RWPE2 (cell line): ENCODE measurements at regions not wholly inside any gene's neighbourhood (a gene's known extent, or its start where the extent isn't known, plus 50 kb on each side); places are given as distances from the start of the nearest gene placed in this dataset.

Experiments used
- ATAC-seq: fragments of 200-7000 bp; cut with Tn5 transposase; 3 replicates; pipeline ENCODE4 v1.9.1; 2021; ENCODE audit warnings: low read depth
- DNase-seq: peaks from one replicate; pipeline ENCODE4 v3.0.0-alpha.2; 2020; ENCODE audit warnings: low spot score
- H3K27ac ChIP-seq: fragments of 450-650 bp; 2 replicates; pipeline ENCODE4 v1.5.1; 2017; ENCODE audit warnings: mild to moderate bottlenecking; ENCODE audit not compliant: poor library complexity, severe bottlenecking
- H3K27me3 ChIP-seq: fragments of 250-450 bp; sonication (Bioruptor Pico); 2 replicates; pipeline ENCODE4 v1.5.1; 2021; ENCODE audit warnings: mild to moderate bottlenecking, moderate library complexity; ENCODE audit not compliant: insufficient read depth, poor library complexity, severe bottlenecking
- H3K36me3 ChIP-seq: fragments of 250-450 bp; sonication (Bioruptor Pico); 2 replicates; pipeline ENCODE4 v1.5.1; 2020; ENCODE audit warnings: low read depth, mild to moderate bottlenecking, moderate library complexity
- H3K4me1 ChIP-seq: fragments of 250-450 bp; sonication (Bioruptor Pico); 2 replicates; pipeline ENCODE4 v1.5.1; 2021; ENCODE audit warnings: mild to moderate bottlenecking, moderate library complexity; ENCODE audit not compliant: insufficient read depth, poor library complexity, severe bottlenecking
- H3K4me3 ChIP-seq: fragments of 250-450 bp; sonication (Bioruptor Pico); 2 replicates; pipeline ENCODE4 v1.5.1; 2021; ENCODE audit warnings: mild to moderate bottlenecking, moderate library complexity; ENCODE audit not compliant: severe bottlenecking
- H3K9me3 ChIP-seq: fragments of 250-450 bp; sonication (Bioruptor Pico); 2 replicates; pipeline ENCODE4 v1.5.1; 2021; ENCODE audit warnings: mild to moderate bottlenecking, moderate library complexity; ENCODE audit not compliant: severe bottlenecking
- CTCF ChIP-seq: fragments of 450-650 bp; IDR thresholded peaks from one replicate; pipeline ENCODE4 v1.5.1; 2017; ENCODE audit warnings: mild to moderate bottlenecking, moderate library complexity; ENCODE audit not compliant: poor library complexity, severe bottlenecking

GRCh38 chr11:23573429-23573828 lies 713.2 kb upstream of the CCDC179 start:
- Histone ChIP-seq H3K27ac (no peak overlapping the region), H3K4me1 (no peaks in the 10 kb centered on the region), H3K36me3 (no peaks in the 10 kb centered on the region), H3K4me3 (no peak overlapping the region), H3K9me3 (no peaks in the 10 kb centered on the region), H3K27me3 (no peaks in the 10 kb centered on the region)
- no peak for DNase-seq
- ATAC-seq = no peak
- no peak for TF ChIP-seq CTCF

GRCh38 chr11:23574149-23574548 lies 713.9 kb upstream of the CCDC179 start:
- Histone ChIP-seq H3K27me3 (no peaks in the 10 kb centered on the region), H3K36me3 (no peaks in the 10 kb centered on the region), H3K27ac (no peak overlapping the region), H3K9me3 (no peaks in the 10 kb centered on the region), H3K4me1 (no peaks in the 10 kb centered on the region), H3K4me3 (no peak overlapping the region)
- DNase-seq (no peak), ATAC-seq (no peak)
- no peak for TF ChIP-seq CTCF

- Histone ChIP-seq H3K27ac (no peak overlapping the region), H3K9me3 (no peaks in the 10 kb centered on the region), H3K36me3 (no peaks in the 10 kb centered on the region), H3K4me1 (no peaks in the 10 kb centered on the region), H3K27me3 (no peaks in the 10 kb centered on the region), H3K4me3 (no peak overlapping the region)
- ATAC-seq = no peak
- no peak for DNase-seq
- no peak for TF ChIP-seq CTCF
Observed at GRCh38 chr11:23577296-23577695, 717.0 kb upstream of the CCDC179 start.

GRCh38 chr11:23585416-23586104 lies 725.3 kb upstream of the CCDC179 start:
- DNase-seq (no peak), ATAC-seq (no peak)
- Histone ChIP-seq H3K27me3 (no peaks in the 10 kb centered on the region), H3K9me3 (no peaks in the 10 kb centered on the region), H3K4me1 (no peaks in the 10 kb centered on the region), H3K27ac (no peak overlapping the region), H3K36me3 (no peaks in the 10 kb centered on the region), H3K4me3 (no peak overlapping the region)
- TF ChIP-seq CTCF = no peak

DNA sequence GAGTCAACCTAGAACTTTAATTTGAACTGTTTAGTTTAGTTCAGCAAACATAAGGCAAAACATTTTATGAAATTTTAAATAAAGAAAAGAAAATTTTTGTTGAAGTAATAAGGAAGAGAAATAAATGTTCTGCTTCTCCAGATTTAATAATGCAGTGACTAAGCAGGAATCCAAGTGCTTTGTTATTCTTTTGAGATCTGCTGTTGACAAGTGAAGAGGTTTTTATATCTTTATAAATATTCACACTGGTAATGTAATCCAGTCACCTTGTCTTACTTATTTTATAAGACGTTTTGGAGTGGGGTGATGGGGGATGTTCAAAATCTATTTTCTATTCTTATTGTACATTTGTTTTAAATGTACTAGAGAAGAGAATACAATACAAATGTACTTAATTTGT lies 725.9 kb upstream of the CCDC179 start:
- ATAC-seq = no peak
- no peaks in the 10 kb centered on the region for H3K27me3 ChIP-seq
- H3K27ac ChIP-seq = no peak overlapping the region
- H3K4me1 ChIP-seq = no peaks in the 10 kb centered on the region
- no peak overlapping the region for H3K4me3 ChIP-seq
- no peak for DNase-seq
- no peak for TF ChIP-seq CTCF
- no peaks in the 10 kb centered on the region for H3K9me3 ChIP-seq
- H3K36me3 ChIP-seq = no peaks in the 10 kb centered on the region
